ENCODE measurements at regions not wholly inside any gene's neighbourhood (a gene's known extent, or its start where the extent isn't known, plus 50 kb on each side); places are given as distances from the start of the nearest gene placed in this dataset.

GRCh38 chr12:115504306-115505290, 772.9 kb downstream of the MED13L start:
- DNase-seq = peak; percentile 26

DNA sequence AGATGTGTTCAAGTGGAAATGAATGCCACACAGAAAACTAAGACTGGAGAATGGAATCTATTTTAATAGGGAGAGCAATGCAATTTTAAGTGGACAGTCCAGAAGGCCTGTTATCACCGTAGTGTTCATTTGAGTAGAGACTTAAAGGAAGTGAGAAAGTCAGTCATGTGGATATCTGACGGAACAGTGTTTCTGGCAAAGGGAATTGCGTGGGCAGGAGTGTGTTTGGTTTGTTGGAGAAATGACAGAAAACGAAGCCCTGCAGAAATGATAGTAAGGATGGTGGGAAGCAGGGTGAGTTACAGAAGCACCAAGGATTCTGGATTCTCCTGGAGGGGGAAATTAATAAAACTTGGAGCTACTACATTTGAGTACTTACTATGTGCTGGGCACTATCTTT, 776.6 kb downstream of the MED13L start:
- no peak for DNase-seq

- DNase-seq = no peak
Measured at GRCh38 chr12:115495300-115495699, 782.2 kb downstream of the MED13L start.

DNA sequence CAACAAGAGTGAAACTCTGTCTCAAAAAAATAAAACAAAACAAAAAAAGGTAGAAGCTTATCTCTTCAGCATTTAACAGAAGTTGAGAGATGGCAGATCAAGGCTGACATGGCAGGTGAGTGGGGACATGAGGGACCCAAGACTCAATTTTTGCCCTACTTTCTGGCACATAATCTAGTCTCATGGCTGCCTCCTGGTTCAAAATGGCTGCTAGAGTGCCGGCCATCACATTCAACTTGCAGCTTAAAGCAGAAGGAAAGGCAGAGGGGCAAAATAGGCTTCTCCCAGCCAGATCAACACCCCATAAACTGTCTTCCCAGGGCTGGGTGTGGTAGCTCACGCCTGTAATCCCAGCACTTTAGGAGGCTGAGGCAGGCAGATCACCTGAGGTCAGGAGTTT, 784.9 kb downstream of the MED13L start:
- DNase-seq = no peak

- no peak for DNase-seq
Measured at GRCh38 chr12:115491511-115492250, 785.8 kb downstream of the MED13L start.

- no peak for DNase-seq
Measured at GRCh38 chr12:115489253-115489652, 788.2 kb downstream of the MED13L start.

DNA sequence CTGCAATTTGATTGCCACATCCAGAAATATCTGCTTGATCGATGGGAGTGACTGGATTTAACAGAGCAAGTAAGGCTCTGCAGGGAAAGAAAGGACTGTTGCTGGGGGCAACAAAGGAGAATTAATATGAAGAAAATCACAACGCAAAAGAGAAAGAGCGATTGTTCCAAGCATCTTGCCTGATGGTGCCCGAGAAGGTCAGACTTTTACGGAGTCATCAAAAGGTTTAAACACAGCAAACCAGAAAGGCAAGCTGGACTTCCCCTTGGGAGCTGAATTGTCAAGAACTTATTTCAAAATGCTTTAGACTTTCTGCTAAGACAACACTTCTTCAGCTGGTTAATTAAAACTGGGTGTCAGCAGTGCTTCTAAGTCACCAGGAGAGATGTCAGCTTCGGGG, 791.5 kb downstream of the MED13L start:
- no peak for DNase-seq

DNA sequence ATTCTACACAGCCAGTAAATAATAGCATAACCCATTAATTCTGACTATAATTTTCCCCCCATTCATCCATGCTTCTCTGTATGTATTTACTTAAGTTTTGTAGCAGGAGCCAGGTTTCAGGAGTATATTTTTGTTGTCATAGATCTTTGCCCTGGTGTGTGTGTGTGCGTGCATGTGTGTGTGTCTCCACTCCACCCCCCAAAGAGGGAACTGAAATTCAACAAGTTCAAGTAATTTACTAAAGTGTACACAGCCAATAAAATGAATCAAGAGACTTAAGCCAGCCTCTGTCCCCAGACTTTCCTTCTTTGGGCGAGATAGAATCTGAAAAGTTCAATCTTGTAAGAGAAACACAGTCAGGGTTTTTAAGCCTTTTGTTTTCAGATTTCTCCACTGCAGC, 792.0 kb downstream of the MED13L start:
- DNase-seq = no peak

GRCh38 chr12:115482943-115483342, 794.5 kb downstream of the MED13L start:
- no peak for DNase-seq

DNA sequence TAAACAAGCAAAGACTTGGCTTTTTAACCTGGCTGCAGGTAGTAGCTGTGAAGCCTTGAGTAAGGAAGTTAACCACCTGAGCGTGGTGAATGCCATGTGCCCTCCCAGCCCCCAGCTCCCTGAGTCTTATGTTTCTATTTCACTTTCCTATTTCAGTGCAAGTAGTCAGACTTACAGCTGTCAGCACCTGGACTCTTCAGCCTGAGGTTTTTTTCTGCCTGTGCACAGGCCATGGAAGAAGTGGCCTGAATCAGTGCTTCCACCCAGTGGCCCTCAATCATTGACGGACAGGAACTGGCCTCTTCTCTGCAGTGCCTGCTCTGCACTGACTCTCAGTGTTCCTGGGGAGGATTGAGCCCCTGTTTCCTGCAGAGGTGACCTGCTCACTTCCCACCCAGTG, 796.4 kb downstream of the MED13L start:
- DNase-seq = no peak

DNA sequence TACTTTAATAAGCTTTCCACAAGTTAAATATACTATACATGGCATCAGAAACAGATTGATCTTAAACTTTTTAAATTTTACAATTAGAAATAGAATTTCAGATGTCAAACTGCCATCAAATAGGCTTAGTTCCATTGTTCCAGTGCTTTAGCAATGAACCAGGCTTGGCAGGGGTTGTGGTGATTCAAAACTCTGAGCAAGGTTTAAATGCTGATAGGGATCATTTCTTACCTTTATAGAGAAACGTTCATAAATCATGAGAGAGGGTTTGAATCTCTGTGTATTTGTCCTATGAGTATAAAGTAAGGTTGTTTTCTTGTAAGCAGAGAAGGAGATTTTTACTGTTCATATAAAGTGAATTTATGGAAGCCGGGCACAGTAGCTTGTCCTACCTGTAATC, 794.5 kb upstream of the TBX3 start:
- DNase-seq = no peak

- DNase-seq = no peak
Measured at GRCh38 chr12:115474539-115475353, 790.8 kb upstream of the TBX3 start.

- DNase-seq = no peak
Measured at GRCh38 chr12:115473257-115473956, 789.4 kb upstream of the TBX3 start.

GRCh38 chr12:115472852-115473251, 788.9 kb upstream of the TBX3 start:
- no peak for DNase-seq

DNA sequence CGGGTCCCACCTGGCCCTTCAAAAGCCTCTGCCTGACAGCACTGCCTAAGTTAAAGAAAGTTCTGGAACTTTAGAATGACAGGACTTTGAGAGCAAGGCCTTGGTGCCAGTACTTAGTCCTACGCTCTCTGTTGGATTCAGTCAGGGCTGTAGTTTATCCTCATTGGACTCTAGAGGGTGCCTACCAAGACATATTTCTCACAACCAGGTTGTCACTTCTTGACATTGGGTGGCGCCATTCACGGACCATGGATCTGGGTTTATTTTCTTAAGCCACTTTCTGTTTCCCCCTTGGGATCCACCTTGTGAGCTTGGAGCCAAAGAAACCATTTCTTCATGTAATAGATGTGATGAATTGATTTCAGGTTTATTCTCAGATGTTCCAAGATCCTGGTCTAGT, 787.0 kb upstream of the TBX3 start:
- DNase-seq = no peak

DNA sequence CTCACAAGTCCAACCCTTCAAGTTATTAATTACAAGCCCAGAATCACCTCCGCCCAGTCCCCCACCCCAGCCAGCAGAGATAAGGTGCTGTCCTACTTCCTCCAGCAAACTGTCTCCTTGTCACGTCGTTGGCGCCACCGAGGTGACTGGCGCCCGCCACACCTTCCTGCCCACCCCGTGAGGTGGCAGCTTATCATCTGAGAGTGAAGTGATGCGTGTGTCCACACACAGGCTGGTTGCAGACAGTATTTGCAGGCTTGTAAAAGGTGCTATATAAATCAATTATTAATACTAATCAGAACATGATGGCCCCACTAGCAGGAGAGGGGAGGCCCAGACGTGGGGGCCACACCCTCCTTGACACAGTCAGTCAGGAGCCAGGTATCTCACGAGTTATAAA, 786.6 kb upstream of the TBX3 start:
- no peak for DNase-seq

GRCh38 chr12:115468087-115468510, 784.1 kb upstream of the TBX3 start:
- DNase-seq = no peak

GRCh38 chr12:115467531-115467930, 783.6 kb upstream of the TBX3 start:
- no peak for DNase-seq

DNA sequence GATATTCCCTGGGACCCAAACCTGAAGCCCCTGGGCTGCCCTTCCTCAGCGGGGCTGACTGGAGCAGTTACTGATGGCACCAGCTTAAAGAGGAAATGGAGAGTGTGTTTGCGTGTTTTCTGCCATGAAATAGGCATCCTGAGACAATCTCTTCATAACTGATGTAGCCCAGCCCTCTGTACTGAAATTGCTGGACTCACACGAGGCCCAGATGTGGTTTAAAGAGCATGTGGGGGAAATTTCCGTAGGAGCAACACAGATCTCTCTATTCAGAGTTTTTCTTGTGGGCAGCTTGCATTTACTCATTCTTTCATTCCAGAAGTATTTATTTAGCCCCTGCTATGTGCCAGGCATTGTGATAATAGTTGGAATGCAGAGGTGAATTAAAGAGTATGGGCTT, 782.1 kb upstream of the TBX3 start:
- no peak for DNase-seq

DNA sequence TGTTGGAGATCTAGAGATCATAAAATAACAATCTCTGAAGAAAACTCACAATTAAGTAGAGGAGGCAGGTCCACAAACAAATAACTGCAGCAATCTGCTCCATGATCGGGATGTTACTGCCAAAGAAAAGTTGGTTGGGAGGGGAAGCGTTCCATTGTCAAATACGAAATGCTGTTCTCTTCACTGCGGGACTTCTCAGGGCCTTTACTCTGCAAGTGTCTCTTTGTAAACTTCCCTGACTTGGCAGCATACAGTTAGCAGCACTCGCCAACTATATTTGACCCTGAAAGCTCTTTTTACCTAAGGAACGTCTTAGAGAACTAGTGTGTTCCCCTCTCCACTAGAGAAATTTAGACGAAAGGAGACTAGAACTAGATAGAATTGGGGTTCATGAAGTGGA, 780.7 kb upstream of the TBX3 start:
- no peak for DNase-seq

GRCh38 chr12:115464111-115464581, 780.2 kb upstream of the TBX3 start:
- DNase-seq = peak; percentile 20

- no peak for DNase-seq
Measured at GRCh38 chr12:115461401-115461800, 777.4 kb upstream of the TBX3 start.

Measured in right kidney (tissue), 1 donor.